HEK293 (cell line): ENCODE measurements at regions not wholly inside any gene's neighbourhood (a gene's known extent, or its start where the extent isn't known, plus 50 kb on each side); places are given as distances from the start of the nearest gene placed in this dataset.

ENCODE experiments used
- CTCF ChIA-PET: fragments of 350-600 bp; formaldehyde crosslinking; extraction: SDS; loops from one replicate; lab custom pipeline; 2021; ENCODE audit warnings: antibody characterized with exemption; lab: Yijun Ruan, JAX
- POLR2A ChIA-PET: fragments of 300-600 bp; formaldehyde crosslinking; extraction: SDS; loops from one replicate; lab custom pipeline; 2020; ENCODE audit warnings: antibody characterized with exemption, inconsistent platforms; lab: Yijun Ruan, JAX
- H3K27ac ChIP-seq: fragments of 200-500 bp; sonication (Bioruptor generic); 2 replicates; pipeline ENCODE4 v1.5.1; 2014; ENCODE audit warnings: low read depth, low read length, control low read depth, inconsistent platforms; ENCODE audit errors: extremely low read depth
- H3K36me3 ChIP-seq, 2 experiments: fragments of 200-500 bp in 1 of 2; sonication (Bioruptor generic) in 1 of 2; 1 replicate in 1 of 2; 2 replicates in 1 of 2; pipeline ENCODE4 v1.5.1; 2014 to 2017; ENCODE audit warnings: inconsistent platforms in 2 of 2, low read length in 2 of 2; ENCODE audit not compliant: control insufficient read depth in 2 of 2, insufficient read depth in 1 of 2
- H3K4me1 ChIP-seq: fragments of 200-500 bp; sonication (Bioruptor generic); 2 replicates; pipeline ENCODE4 v1.5.1; 2014; ENCODE audit warnings: mild to moderate bottlenecking, low read length, inconsistent platforms; ENCODE audit not compliant: control insufficient read depth, insufficient read depth
- H3K4me3 ChIP-seq: 2 replicates; pipeline ENCODE4 v1.5.1; 2011; ENCODE audit warnings: low read depth, mild to moderate bottlenecking, control low read depth, low read length, moderate library complexity
- H3K9me3 ChIP-seq: fragments of 200-500 bp; sonication (Bioruptor generic); 2 replicates; pipeline ENCODE4 v1.5.1; 2014; ENCODE audit warnings: low read depth, low read length, inconsistent platforms; ENCODE audit not compliant: control insufficient read depth, insufficient read depth
- BCL11B ChIP-seq: fragments of 450-650 bp; formaldehyde crosslinking; IDR thresholded peaks from 2 replicates; pipeline ENCODE4 v1.5.1; 2016; ENCODE audit warnings: low read depth, missing biosample characterization, missing genetic modification characterization
- GLIS1 ChIP-seq: fragments of 450-650 bp; formaldehyde crosslinking; IDR thresholded peaks from 2 replicates; pipeline ENCODE4 v1.5.1; 2016; ENCODE audit warnings: missing biosample characterization, missing genetic modification characterization
- RBAK ChIP-seq: fragments of 450-650 bp; formaldehyde crosslinking; IDR thresholded peaks from 2 replicates; pipeline ENCODE4 v1.5.1; 2016; ENCODE audit warnings: missing biosample characterization, missing genetic modification characterization
- REST ChIP-seq: fragments of 450-650 bp; formaldehyde crosslinking; IDR thresholded peaks from 2 replicates; pipeline ENCODE4 v1.5.1; 2016; ENCODE audit warnings: missing biosample characterization, missing genetic modification characterization
- SCRT2 ChIP-seq: fragments of 450-650 bp; formaldehyde crosslinking; IDR thresholded peaks from 2 replicates; pipeline ENCODE4 v1.5.1; 2016; ENCODE audit warnings: missing biosample characterization, missing genetic modification characterization
- ZNF133 ChIP-seq: fragments of 450-650 bp; formaldehyde crosslinking; IDR thresholded peaks from 2 replicates; pipeline ENCODE4 v1.5.1; 2016; ENCODE audit warnings: missing biosample characterization, missing genetic modification characterization
- ZNF148 ChIP-seq: fragments of 450-650 bp; formaldehyde crosslinking; IDR thresholded peaks from 2 replicates; pipeline ENCODE4 v1.5.0; 2017; ENCODE audit warnings: missing biosample characterization, missing genetic modification characterization, borderline replicate concordance
- ZNF155 ChIP-seq: fragments of 450-650 bp; formaldehyde crosslinking; IDR thresholded peaks from 2 replicates; pipeline ENCODE4 v1.5.1; 2016; ENCODE audit warnings: missing biosample characterization, missing genetic modification characterization
- ZNF18 ChIP-seq: fragments of 450-650 bp; formaldehyde crosslinking; IDR thresholded peaks from 2 replicates; pipeline ENCODE4 v1.5.1; 2016; ENCODE audit warnings: missing biosample characterization, missing genetic modification characterization
- ZNF2 ChIP-seq: fragments of 450-650 bp; formaldehyde crosslinking; IDR thresholded peaks from 2 replicates; pipeline ENCODE4 v1.5.1; 2016; ENCODE audit warnings: missing biosample characterization, missing genetic modification characterization
- ZNF335 ChIP-seq: fragments of 450-650 bp; formaldehyde crosslinking; conservative IDR thresholded peaks from 2 replicates; pipeline ENCODE4 v1.5.1; 2016; ENCODE audit warnings: missing biosample characterization, missing genetic modification characterization
- ZNF398 ChIP-seq: fragments of 450-650 bp; formaldehyde crosslinking; IDR thresholded peaks from 2 replicates; pipeline ENCODE4 v1.5.1; 2017; ENCODE audit warnings: missing biosample characterization, missing genetic modification characterization
- ZNF558 ChIP-seq: fragments of 450-650 bp; formaldehyde crosslinking; IDR thresholded peaks from 2 replicates; pipeline ENCODE4 v1.5.1; 2016; ENCODE audit warnings: missing biosample characterization, missing genetic modification characterization
- ZNF624 ChIP-seq: fragments of 450-650 bp; formaldehyde crosslinking; IDR thresholded peaks from 2 replicates; pipeline ENCODE4 v1.5.1; 2017; ENCODE audit warnings: missing biosample characterization, missing genetic modification characterization
- ZNF704 ChIP-seq: fragments of 450-650 bp; formaldehyde crosslinking; IDR thresholded peaks from 2 replicates; pipeline ENCODE4 v1.5.1; 2016; ENCODE audit warnings: missing biosample characterization, missing genetic modification characterization
- ZNF777 ChIP-seq: fragments of 450-650 bp; formaldehyde crosslinking; IDR thresholded peaks from 2 replicates; pipeline ENCODE4 v1.5.1; 2017; ENCODE audit warnings: missing biosample characterization, missing genetic modification characterization, borderline replicate concordance
- TF ChIP-seq, protein P1 (sequence below): fragments of 450-650 bp; formaldehyde crosslinking; IDR thresholded peaks from 2 replicates; pipeline ENCODE4 v1.5.1; 2016; ENCODE audit warnings: missing biosample characterization, missing genetic modification characterization
- TF ChIP-seq, protein P2 (sequence below): fragments of 450-650 bp; formaldehyde crosslinking; IDR thresholded peaks from 2 replicates; pipeline ENCODE4 v1.5.1; 2016; ENCODE audit warnings: missing biosample characterization, missing genetic modification characterization

DNA sequence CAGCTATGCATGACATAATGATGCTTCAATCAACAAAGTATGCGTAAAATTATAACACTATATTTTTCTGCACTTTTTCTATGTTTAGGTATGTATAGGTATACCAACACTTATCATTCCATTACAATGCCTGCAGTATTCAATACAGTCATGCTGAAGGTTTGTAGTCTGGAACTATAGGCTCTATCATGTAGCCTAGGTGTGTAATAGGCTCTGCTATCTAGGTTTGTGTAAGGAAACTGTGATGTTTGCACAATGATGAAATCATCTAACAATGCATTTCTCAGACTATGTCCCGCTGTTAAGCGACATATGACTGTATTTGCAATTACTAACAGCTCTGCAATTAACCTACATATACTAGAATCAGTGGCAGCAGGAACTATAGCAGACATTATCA lies 1447.5 kb downstream of the GATA3 start (continued):
- TF ChIP-seq SCRT2 (tag by site-specific recombination), result no peak

- TF ChIP-seq ZNF133 (tag by site-specific recombination) (no peak), ZNF155 (tag by site-specific recombination) (no peak), ZNF2 (no peak), ZNF398 (tag by site-specific recombination) (no peak), ZNF704 (tag by site-specific recombination) (no peak), ZNF18 (no peak), ZNF335 (tag by site-specific recombination) (no peak), GLIS1 (tag by site-specific recombination) (no peak)
- TF ChIP-seq, protein P1, sequence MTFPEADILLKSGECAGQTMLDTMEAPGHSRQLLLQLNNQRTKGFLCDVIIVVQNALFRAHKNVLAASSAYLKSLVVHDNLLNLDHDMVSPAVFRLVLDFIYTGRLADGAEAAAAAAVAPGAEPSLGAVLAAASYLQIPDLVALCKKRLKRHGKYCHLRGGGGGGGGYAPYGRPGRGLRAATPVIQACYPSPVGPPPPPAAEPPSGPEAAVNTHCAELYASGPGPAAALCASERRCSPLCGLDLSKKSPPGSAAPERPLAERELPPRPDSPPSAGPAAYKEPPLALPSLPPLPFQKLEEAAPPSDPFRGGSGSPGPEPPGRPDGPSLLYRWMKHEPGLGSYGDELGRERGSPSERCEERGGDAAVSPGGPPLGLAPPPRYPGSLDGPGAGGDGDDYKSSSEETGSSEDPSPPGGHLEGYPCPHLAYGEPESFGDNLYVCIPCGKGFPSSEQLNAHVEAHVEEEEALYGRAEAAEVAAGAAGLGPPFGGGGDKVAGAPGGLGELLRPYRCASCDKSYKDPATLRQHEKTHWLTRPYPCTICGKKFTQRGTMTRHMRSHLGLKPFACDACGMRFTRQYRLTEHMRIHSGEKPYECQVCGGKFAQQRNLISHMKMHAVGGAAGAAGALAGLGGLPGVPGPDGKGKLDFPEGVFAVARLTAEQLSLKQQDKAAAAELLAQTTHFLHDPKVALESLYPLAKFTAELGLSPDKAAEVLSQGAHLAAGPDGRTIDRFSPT, result no peak
- H3K4me3 ChIP-seq, result no peak overlapping the region
- ChIA-PET CTCF (no interaction called here), POLR2A (interaction anchor here (0.7 kb wide), 1 partner anchor 1860 kb away, joined by 3 read pairs; no protein-coding TSS in a partner anchor)
- no peaks in the 10 kb centered on the region for H3K36me3 ChIP-seq
- no peaks in the 10 kb centered on the region for H3K9me3 ChIP-seq
- no peaks in the 10 kb centered on the region for H3K4me1 ChIP-seq
- no peak overlapping the region for H3K27ac ChIP-seq
These were observed 1449.7 kb downstream of the GATA3 start for GRCh38 chr10:9504227-9504626.

DNA sequence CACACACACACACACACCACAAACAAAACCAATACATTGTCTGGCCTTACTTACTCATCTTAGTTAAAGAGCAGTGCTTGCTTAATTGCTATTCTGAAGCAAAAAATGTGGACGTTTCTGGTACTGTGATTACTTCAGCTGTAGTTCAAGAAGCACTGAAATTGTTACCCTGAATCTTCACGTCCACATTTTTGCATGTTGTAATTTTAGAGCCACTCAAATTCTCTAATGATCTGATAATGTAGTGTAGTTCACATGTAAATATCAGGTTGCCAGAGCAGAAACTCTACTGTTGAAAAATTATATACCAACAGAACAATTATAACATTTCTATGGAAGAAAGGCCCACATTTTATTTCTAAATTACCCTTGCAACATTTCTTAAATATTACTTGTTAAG lies 1451.1 kb downstream of the GATA3 start:
- H3K36me3 ChIP-seq, result no peaks in the 10 kb centered on the region
- ChIA-PET POLR2A (no interaction called here), CTCF (no interaction called here)
- H3K4me1 ChIP-seq, result no peaks in the 10 kb centered on the region
- no peak overlapping the region for H3K4me3 ChIP-seq
- TF ChIP-seq BCL11B (tag by site-specific recombination) (no peak), RBAK (tag by site-specific recombination) (no peak), REST (no peak), ZNF624 (no peak), ZNF777 (tag by site-specific recombination) (no peak), ZNF148 (no peak), ZNF558 (tag by site-specific recombination) (no peak)
- TF ChIP-seq, protein P2, sequence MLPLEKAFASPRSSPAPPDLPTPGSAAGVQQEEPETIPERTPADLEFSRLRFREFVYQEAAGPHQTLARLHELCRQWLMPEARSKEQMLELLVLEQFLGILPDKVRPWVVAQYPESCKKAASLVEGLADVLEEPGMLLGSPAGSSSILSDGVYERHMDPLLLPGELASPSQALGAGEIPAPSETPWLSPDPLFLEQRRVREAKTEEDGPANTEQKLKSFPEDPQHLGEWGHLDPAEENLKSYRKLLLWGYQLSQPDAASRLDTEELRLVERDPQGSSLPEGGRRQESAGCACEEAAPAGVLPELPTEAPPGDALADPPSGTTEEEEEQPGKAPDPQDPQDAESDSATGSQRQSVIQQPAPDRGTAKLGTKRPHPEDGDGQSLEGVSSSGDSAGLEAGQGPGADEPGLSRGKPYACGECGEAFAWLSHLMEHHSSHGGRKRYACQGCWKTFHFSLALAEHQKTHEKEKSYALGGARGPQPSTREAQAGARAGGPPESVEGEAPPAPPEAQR (tag by site-specific recombination), result no peak
- no peak overlapping the region for H3K27ac ChIP-seq
- H3K9me3 ChIP-seq, result no peaks in the 10 kb centered on the region
